ENCODE measurements at regions not wholly inside any gene's neighbourhood (a gene's known extent, or its start where the extent isn't known, plus 50 kb on each side); places are given as distances from the start of the nearest gene placed in this dataset. TPM values are rescaled to one million over a fixed set of nuclear protein-coding genes. Genes with fewer than 3 reads are reported as not detected.

GRCh38 chr3:73694983-73695757, 70.4 kb upstream of the PDZRN3 start:
- DNase-seq = no peak

- DNase-seq = peak; percentile 81
Measured at GRCh38 chr3:73687106-73688004, 62.6 kb upstream of the PDZRN3 start.

- DNase-seq = no peak
Measured at GRCh38 chr3:73685061-73685460, 60.3 kb upstream of the PDZRN3 start.

- DNase-seq = no peak
Measured at GRCh38 chr3:73683706-73684105, 59.0 kb upstream of the PDZRN3 start.

GRCh38 chr3:73681610-73682009, 56.9 kb upstream of the PDZRN3 start:
- DNase-seq = no peak

GRCh38 chr3:73681198-73681597, 56.5 kb upstream of the PDZRN3 start:
- no peak for DNase-seq

- no peak for DNase-seq
Measured at GRCh38 chr3:73680391-73681095, 55.8 kb upstream of the PDZRN3 start.

GRCh38 chr3:73677336-73678024, 52.7 kb upstream of the PDZRN3 start:
- DNase-seq = no peak

Small RNA genes lying in the stretch of these regions (small RNA-seq; reads per million reads assigned to genes)
- not detected for gene RF00017 (ENCODE audit: low replicate concordance)

Data from skin of body (tissue), 2 donors.